HG03139 (cell line): ENCODE measurements at regions not wholly inside any gene's neighbourhood (a gene's known extent, or its start where the extent isn't known, plus 50 kb on each side); places are given as distances from the start of the nearest gene placed in this dataset.

Experiments used
- ATAC-seq: cut with Tn5 transposase; IDR thresholded peaks from one replicate; pipeline ENCODE4 v1.9.1; 2021; ENCODE audit not compliant: unreplicated experiment

DNA sequence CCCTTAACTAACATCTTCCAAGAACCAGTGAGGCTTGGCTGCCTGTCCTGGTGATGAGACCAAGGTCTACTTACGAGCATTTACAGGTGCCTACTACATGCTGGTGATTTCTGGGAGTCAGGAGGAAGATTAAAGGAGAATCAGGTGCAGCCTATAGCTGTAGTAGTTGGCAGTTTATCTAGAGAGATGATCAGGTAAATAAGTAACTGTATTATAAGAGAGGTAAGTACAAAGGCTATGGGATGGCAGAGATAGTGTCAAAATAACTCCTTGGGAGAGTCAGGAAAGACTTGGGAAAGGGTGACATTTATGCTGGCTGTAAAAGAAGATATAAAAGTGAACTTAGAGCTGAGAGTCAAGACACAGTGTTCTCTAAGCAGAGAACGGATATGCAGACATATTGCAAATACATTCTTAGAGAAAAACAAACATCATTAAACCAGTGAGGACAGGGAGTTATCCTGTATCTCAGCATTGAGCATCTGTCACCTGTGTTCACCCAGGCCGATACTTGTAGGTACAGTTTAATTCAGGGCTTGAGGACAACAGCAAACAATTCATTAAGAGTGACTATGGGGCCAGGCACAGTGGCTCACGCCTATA, 49.7 kb upstream of the ACP3 start:
- no peak for ATAC-seq
